ENCODE measurements at regions not wholly inside any gene's neighbourhood (a gene's known extent, or its start where the extent isn't known, plus 50 kb on each side); places are given as distances from the start of the nearest gene placed in this dataset.

DNA sequence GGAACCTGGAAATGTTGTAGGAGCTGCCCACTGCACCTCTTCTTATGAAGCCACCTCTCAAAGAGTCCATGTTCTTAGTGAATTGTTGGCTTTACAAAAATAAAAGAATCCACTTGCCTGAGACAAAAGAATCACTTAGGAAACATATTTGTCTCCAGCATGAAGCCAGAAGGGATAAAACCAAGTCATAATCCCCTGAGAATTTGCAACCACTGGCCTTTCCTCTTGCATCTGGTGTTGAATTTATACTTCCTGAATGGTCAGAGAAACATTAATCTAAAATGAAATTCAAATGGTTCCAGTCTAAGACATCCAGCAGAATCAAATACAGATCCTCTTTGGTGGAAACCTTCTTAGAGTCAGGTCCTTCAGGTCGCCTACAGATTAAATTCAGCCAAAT is 192.5 kb upstream of the ECI2 start:
- no peak for DNase-seq (ENCODE audit: low spot score)

DNA sequence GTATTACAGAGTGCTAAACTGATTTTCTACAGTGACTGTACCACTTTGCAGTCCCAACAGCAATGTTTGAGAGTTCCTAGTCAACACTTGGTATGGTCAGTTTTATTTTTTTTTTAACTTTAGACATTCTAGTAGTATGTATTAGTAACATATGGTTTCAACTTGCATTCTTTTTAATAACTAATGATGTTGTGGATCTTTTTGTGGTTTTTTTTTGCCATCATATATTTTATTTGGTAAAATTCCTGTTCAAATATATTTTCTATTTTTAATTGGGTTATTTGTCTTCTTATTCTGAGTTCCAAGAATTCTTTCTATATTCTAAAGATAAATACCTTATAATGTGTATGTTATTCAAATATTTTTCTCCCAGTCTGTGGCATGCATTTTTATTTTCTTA is 189.4 kb upstream of the ECI2 start:
- no peak for DNase-seq (ENCODE audit: low spot score)

DNA sequence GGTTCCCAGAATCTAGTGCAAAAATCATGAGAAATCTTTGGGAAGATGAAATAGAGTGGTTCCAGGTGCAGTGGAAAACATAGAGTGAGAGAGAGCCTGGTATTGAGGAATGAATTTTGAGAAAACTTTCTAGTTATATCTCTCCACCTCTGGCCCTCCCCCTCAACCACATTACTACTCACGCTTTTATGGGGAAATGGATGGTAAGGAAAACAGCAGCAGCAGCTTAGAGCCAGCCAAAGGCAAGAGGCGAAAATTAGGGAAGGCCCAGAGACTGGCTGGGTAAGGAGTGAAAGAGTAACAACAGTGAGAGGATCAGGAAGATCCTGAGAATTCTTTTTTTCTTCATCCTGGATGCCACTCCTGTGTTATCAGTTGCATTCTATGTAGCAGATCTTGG is 187.9 kb upstream of the ECI2 start:
- no peak for DNase-seq (ENCODE audit: low spot score)

DNA sequence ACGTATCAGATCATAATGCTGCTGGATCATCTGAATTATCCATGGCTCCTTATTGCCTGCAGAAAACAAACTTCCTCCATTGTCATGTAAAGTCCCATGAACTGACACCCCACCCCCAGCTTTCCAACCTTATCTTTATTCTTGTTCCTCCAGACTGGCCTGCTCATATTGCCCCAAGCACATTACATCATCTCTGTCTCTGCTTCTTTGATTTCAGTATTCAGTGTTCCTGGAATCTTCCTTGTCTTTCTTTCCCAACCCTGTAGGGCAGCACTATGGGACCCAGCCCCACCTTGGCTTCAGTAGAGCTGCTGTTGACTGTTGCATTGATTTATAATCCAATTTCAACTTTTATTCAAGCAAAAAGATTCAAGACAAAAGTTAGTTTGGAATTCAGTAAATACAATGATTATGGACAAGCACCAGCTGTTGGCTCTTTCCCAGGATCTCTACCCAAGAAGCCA is 187.5 kb upstream of the ECI2 start:
- DNase-seq (ENCODE audit: low spot score), result no peak

DNA sequence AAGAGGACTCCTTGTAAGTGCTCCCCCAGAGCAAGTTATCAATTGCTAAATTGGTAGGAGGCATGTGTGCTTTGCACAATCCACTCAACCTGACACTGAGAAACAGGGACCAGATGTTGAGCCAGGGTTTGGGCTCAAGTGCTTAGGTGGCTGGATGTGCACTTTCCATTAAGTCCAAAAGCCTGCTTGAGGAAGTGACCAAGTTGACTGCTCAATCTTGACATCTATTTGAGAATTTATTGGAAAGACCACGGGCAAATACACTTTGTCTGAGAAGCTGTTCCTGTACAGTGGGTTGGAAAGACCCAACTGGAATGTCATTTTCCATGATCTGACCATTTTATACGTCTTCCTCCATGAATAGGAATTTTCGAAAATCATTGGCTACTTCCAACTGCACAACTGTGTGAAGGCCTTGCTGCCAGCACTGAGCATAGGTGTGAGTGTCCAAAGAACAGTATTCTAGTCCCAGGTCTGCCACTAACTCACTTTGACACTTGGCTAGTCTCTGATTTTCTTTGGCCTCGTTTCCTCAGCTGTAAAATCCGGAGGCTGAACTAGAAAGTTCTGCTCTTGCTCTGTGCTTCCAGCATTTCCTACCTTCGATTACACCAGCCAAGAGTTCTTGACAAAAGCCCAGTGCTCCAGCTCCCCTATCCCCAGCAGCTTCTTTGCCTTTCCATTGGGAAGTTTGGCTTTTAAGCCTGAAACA is 186.9 kb upstream of the ECI2 start:
- DNase-seq (ENCODE audit: low spot score), result no peak

DNA sequence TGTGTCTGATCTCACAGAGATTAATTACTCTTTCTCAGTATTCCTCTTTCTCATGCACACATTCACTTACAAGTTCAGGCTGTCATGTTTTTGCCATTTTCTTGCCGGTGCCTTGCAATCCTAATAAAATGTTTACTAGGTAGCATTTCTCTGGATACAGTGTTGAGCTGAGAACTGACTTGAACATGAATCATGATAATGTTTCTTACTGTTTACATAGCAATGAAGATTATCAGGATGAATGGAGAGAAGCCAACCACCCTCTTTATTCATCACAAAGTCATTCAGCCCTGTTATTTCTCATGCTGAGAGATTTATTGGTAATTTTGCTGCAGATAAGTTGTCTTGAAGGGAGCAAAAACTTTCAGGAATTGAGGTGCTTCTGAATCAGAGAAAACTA is 185.5 kb upstream of the ECI2 start:
- no peak for DNase-seq (ENCODE audit: low spot score)

DNA sequence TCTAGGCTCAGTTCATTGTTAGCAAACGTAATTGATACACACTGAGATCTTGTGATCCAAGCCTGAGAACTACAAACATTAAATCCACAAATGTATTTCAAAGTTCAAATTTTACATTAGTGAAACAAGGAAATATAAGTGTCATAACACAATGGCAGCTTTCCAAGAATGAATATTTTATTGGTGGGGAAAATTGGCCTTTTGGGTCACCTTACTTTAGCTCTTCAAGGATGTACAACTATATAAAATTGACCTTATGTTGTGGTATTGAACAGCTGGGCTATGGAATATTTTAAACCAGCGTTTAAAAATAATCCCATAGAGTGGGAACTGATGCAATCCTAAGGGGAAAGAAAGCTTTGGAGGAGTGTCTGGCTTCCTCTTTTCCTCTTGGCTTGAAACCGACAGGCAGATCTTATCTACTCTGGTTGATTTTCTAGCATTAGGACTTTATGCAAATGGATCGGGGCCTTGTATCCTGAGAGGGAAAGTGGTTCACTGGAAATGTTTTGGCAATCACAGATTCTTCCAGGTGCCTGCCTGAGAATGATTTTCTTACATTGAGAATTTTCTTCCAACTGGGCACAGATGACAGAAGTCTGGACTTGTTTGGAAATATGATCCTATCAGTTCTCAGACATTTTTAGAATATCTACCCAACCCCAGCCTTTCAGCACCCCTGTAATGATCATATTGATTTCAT is 184.8 kb upstream of the ECI2 start:
- DNase-seq (ENCODE audit: low spot score), result no peak

DNA sequence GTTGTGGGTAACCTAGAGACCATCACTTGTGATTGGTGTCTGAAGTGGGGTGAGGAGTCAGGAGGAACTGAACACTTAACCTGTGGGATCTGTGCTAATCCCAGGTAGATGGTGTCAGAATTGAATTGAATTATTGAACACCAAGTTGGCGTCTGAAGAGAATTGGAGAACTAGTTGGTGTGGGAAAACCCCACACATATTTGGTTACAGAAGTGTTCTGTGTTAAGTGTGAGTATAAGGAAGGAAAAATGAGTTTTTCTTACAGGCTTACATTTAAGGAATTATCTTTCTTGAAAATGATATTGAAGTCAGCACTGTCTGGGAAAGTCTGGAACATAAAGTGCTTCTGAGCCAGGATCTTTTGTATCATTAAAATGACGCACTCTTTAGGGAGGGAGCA is 182.9 kb upstream of the ECI2 start:
- DNase-seq (ENCODE audit: low spot score), result no peak

DNA sequence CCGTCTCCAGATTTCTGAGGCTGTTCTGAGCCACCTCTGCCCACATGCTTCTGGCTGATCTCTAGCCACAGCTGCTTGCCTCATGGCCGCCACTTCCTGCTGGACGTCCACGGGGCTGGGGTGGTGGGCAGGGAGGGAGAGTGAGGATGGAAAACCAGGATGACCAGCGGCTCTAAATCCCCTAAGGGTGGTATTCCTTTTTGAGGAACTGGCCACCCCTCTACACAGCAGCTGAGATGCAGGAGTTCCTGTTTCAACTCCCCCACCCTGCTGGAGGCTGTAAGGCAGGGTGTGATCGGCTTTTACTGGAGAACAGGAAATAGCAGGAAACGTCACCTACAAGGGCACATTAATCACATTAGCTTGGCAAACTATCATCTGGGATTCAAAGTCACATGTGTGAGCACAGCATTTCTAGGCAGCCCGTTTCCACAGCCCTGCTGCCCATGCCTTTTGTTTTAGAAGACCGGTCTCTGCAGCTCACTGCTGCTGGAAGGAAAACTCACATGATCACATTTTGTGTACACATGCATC is 181.6 kb upstream of the ECI2 start:
- DNase-seq (ENCODE audit: low spot score), result no peak

DNA sequence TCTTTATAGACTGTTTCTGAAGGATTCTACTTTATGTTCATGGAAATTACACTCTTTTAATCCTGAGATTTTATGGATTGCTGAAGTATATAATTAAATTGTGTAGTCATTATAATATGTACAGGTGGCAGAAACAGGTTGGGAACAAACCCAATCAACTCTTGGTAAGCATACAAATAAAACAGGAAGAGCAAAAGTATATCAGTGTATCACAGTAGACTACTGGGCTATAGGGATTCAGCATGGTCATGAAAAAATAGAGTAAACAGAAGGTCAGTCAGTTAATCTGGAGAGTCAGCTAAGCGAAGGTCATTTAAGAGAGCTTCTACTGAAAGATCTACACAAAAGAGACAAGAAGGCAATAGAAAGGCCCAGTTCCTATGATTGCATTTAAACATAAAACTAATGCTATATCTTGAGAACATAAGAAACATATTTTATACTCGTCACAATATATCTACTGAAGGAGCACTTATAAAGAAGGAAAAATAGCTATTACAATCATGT is 178.9 kb upstream of the ECI2 start:
- no peak for DNase-seq (ENCODE audit: low spot score)

DNA sequence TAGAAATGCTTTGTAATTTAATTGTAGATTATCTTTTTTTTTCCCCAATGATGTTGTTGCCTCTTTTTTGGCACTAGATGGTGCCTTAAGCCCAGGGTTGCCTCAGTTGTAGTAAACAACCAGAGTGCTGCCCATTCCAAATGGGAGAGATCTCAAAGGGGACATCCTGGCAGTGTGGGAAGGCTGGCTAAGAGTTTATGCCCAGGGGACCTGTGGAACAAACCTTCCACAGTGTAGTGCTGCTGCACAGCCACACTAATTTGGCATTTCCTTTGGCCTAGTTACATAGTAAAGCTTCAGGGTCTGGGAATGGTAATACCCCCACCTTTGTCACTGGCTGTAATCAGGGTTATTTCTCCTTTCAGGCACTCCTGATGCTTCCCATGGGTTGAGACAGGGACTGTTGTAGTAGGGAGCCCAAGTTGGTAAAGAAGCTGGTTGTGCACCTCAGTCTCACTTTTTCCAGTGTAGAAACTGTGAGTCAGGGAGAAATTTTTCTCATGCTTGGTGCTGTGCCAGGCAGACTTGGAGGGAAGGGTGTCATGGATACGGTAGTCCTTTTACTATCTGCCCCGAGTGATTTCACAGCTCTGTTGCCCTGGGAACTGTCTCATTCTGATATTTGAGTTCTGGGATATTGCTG is 177.8 kb upstream of the ECI2 start:
- no peak for DNase-seq (ENCODE audit: low spot score)

DNA sequence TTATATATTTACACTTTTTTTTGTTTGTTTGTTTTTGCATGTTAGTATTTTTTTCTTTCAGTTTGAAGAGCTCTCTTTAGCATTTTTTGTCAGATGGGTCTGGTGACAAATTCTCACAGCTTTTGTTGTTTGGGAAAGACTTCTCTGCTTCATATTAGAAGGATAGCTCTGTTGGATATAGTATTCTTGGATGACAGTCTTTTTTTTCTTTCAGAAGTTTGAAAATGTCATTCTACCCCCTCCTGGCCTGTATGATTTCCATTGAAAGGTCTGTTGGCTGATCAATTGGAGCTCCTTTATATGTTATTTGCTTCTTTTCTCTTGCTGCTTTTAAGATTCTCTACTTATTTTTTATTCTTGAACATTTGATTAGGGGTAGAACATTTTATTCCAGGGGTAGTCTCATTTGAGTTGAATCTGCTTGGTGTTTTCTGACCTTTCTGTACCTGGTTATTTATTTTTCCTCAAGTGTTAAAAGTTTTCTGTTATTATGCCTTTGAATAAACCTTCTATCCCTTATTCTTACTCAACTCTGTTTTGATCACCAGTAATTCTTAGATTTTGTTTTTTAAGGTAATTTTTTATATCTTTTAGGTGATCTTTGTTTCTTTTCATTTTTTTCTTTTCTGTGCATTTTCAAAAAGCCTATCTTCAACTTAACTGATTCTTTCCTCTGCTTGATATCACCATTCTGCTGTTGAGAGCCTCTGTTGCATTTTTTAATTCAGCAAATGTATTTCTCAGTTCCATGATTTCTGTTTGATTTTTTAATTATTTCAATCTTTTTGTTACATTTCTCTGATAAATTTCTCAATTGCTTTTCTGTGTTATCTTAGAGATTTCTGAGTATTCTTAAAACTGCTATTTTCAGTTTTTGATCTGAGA is 176.8 kb upstream of the ECI2 start:
- no peak for DNase-seq (ENCODE audit: low spot score)

DNA sequence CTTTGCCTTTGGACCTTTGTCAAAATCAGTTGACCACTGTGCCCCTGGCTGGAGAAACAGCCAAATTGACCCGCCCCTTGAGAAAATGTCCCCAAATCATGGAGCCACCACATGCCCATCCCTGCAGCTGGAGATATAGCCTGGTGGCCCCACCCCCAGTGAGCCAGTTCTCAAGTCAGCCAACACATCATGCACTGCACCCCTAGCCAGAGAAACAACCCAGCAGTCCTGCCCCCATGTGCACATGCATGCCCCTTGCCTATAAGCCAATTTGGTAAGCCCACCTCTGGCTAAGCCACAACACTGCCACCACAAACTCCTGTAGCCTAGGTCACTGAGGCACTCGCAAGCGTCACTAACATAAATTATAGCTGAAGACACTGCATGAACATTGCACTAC is 174.2 kb upstream of the ECI2 start:
- no peak for DNase-seq (ENCODE audit: low spot score)

DNA sequence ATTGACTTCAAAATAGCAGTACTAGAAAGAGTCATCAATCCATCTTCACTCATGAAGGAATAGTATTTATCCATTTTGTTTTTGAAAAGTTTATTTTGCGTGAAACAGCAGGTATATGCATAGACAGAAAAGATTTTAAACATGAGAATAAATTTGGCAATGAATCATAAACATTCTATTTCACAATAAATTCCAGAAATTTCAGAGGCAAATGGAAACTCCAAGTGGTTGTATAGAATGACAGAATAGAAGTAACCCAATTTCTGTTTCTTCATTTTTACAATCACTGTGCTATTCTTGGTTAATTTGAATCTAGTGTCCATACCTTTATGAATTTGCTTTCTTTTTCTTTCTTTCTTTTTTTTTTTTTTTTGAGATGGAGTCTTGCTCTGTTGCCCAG is 173.0 kb upstream of the ECI2 start:
- no peak for DNase-seq (ENCODE audit: low spot score)

DNA sequence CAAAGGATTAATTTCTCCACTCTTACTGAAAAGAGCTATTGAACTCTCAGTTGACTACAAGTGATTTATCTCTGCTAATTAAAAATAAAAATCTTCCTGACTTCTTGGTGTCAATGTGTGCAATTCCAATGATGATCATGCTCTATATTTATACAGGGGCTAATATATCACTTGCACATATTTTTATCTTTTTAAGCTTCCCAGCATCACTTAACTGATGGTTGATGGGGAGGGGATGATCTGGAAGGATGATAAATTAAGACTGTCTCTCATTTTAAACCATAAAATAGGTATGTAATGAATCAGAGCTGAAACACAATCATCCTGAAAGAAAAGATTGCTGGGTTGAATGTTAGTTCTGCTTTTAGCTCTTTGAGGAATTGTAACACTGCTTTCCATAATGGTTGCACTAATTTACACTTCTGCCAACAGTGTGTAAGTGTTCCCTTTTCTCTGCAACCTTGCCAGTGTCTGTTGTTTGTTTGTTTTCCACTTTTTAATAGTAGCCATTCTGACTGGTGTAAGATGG is 169.6 kb upstream of the ECI2 start:
- DNase-seq (ENCODE audit: low spot score), result no peak

DNA sequence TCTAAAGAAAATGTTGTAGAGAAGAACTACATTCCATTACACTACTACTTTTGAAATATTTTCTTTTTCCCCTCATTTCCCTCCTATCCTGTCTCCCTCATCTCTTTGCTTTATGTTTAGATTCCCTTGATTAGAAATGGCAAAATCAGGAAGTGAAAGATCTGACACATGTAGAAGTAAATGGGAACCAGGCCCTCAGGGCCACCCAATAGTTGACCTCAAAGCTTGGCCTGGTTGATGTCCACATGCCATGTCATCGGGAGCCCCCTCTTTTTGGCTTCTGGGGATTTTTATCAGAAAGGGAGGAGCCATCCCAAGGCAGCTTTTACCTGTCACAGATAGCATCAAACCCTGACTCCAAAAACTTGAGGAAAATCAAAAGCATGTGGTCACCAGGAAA is 168.3 kb upstream of the ECI2 start:
- DNase-seq (ENCODE audit: low spot score), result no peak

DNA sequence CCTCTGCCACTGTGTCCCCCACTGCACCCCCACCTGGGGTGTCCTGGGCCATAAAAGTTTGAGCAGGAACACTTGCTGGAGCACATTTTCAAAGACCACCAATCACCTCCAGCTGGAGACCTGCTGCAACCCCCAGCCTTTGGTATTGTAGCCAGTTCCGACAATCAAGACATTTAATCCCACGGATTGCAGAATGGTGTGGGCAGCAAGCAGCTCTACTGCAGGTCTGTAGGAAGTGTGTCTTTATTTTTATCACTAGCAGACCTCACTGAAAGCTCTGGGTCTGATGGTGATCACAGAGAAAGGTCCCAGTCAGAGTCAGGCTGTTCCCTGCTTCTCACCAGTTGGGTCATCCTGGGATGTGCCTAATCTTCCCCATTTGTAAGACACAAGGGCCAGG is 167.1 kb upstream of the ECI2 start:
- DNase-seq (ENCODE audit: low spot score), result no peak

DNA sequence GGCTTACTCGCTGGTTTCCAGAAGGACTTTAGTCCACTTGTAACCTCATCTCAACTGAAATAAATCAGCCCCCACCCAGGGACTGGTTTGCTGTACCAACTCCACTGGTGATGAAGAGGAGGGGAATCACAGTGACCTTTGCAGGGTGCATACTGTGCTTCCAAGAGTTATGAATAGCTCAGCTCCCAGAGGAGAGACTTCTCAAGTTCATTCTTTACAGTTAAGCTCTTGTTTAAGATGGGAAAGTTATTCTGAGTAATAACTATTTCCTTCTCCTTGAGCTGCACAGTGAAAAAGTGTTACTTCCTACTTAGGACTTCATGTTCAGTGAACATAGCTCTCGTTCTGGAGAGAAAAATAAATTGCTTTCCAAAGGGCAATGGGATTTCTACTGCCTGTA is 166.5 kb upstream of the ECI2 start:
- no peak for DNase-seq (ENCODE audit: low spot score)

DNA sequence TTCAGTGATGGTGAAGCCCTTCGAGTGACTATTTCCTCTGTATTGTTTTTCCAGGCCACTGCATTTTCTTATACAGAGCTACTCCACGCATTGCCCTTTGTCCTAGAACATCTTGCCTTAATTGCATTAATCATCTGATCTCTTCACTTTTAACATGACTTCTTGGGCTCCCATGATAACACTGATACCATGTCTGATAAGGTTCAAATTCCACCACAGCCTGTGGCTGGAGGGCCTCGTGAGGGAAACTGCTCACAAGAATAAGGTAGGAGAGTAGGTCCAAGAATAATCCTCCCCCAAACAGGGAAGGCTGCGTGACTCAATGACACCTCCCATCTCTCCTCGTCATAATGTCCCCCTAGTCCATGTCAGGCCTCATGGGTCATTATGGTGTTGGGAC is 165.5 kb upstream of the ECI2 start:
- DNase-seq (ENCODE audit: low spot score), result no peak

DNA sequence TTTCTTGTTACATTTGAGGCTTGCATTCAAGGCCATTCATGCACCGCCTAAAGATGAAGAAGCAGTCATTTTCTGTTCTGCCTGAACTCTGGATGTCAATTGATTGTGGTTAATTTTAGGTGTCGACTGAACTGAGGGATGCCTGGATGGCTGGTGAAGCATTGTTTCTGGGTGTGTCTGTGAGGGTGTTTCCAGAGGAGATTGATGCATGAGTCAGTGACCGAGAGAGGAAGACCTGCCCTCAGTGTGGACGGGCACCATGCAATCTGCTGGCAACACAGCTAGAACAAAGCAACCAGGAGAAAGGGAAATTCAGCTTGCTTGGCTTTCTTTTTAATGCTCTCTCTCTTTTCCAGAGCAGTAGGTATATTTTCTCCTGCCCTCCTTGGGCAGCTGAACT is 164.1 kb upstream of the ECI2 start:
- DNase-seq (ENCODE audit: low spot score), result no peak

DNA sequence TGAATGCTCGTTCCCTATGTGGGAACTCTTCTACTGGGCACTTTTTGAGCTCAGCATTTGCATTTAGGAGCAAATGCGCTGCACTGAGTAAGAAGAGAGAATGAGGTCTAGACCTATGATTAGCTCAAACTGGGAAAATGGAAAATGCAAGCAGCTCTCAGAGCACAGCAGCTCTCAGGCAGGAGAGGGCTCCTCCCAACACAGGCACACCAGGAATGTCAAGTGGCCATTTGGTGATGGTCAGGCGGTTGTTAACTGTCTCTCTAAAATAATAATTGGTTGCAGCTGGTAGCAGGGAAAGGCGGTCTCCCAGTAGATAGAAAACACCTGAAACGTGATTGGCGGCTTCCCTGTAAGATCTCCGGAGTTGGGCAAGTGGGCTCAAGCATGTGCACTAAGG is 162.0 kb upstream of the ECI2 start:
- DNase-seq (ENCODE audit: low spot score), result no peak

DNA sequence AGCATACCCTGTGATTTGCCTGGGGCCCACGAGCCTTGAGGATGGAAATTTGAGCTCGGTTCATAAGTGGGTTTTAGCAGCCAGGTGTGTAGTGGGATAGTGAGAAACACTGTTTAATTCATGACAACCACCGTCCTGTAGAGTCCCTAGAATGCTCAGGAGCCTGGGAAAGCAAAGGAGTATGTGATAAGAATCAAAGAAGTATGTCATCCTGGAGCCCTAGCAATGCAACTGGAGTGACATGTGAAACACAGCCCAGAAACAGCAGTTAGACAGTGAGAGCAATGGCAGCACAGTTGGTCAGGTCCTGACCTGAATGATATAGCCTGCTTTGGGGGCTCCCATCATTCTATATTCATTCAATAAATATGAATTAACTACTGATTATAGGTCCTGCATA is 161.2 kb upstream of the ECI2 start:
- no peak for DNase-seq (ENCODE audit: low spot score)

All from cerebellar cortex (tissue), 1 donor.